WERI-Rb-1 (cell line): ENCODE measurements at regions not wholly inside any gene's neighbourhood (a gene's known extent, or its start where the extent isn't known, plus 50 kb on each side); places are given as distances from the start of the nearest gene placed in this dataset.
A peak's percentile ranks its signal among the peaks of the same experiment; 100 is the strongest.
"Not testable (repeated sequence)": the region's sequence is repeated elsewhere in the genome, so short reads cannot be mapped to it uniquely, and the experiment has no call there.

Experiments used
- DNase-seq: peaks from one replicate; pipeline ENCODE4 v3.0.0-alpha.2; 2020
- H3K27ac ChIP-seq: fragments of 250-450 bp; sonication (Bioruptor Pico); 2 replicates; pipeline ENCODE4 v1.5.1; 2020; ENCODE audit warnings: mild to moderate bottlenecking, moderate library complexity
- H3K27me3 ChIP-seq: fragments of 250-450 bp; sonication (Bioruptor Pico); 2 replicates; pipeline ENCODE4 v1.5.1; 2021; ENCODE audit warnings: mild to moderate bottlenecking, low read depth, moderate library complexity; ENCODE audit not compliant: insufficient read depth, severe bottlenecking
- H3K36me3 ChIP-seq: fragments of 250-450 bp; sonication (Bioruptor Pico); 2 replicates; pipeline ENCODE4 v1.5.1; 2020; ENCODE audit warnings: mild to moderate bottlenecking, moderate library complexity
- H3K4me3 ChIP-seq: 2 replicates; pipeline ENCODE4 v1.5.1; 2011; ENCODE audit warnings: low read depth, mild to moderate bottlenecking, control low read depth, low read length
- H3K9me3 ChIP-seq: fragments of 250-450 bp; sonication (Bioruptor Pico); 2 replicates; pipeline ENCODE4 v1.5.1; 2021; ENCODE audit warnings: mild to moderate bottlenecking, moderate library complexity; ENCODE audit not compliant: severe bottlenecking
- TF ChIP-seq, protein P1 (sequence below): IDR thresholded peaks from 2 replicates; pipeline ENCODE4 v1.5.1; 2011; ENCODE audit warnings: low read depth, mild to moderate bottlenecking, control low read depth, inconsistent platforms, low read length

DNA sequence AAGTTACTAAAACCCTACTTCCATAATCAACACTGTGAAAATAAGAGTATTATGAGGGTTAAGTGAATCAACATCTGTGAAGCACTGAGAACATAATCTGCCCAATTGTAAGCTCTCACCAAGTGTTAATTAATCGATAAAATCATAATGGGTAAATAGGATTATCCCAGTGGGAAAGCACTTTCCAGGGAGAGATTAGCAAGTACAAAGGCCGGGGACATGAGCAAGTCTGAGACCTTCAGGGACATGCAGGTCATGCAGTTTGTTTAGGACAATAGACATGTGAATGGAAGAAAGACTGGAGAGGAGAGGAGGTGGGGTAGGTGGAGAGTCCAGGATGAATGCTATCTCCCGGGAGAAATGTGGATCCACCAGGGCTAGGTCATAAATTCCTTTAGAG is 57.8 kb upstream of the FIBIN start:
- no peak overlapping the region for H3K27ac ChIP-seq
- DNase-seq: peak; percentile 42
- H3K9me3 ChIP-seq: no peaks in the 10 kb centered on the region
- peaks cover 61% of the 10 kb centered on the region for H3K27me3 ChIP-seq
- no peaks in the 10 kb centered on the region for H3K36me3 ChIP-seq
- TF ChIP-seq, protein P1, sequence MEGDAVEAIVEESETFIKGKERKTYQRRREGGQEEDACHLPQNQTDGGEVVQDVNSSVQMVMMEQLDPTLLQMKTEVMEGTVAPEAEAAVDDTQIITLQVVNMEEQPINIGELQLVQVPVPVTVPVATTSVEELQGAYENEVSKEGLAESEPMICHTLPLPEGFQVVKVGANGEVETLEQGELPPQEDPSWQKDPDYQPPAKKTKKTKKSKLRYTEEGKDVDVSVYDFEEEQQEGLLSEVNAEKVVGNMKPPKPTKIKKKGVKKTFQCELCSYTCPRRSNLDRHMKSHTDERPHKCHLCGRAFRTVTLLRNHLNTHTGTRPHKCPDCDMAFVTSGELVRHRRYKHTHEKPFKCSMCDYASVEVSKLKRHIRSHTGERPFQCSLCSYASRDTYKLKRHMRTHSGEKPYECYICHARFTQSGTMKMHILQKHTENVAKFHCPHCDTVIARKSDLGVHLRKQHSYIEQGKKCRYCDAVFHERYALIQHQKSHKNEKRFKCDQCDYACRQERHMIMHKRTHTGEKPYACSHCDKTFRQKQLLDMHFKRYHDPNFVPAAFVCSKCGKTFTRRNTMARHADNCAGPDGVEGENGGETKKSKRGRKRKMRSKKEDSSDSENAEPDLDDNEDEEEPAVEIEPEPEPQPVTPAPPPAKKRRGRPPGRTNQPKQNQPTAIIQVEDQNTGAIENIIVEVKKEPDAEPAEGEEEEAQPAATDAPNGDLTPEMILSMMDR: no peak
- no peak overlapping the region for H3K4me3 ChIP-seq

DNA sequence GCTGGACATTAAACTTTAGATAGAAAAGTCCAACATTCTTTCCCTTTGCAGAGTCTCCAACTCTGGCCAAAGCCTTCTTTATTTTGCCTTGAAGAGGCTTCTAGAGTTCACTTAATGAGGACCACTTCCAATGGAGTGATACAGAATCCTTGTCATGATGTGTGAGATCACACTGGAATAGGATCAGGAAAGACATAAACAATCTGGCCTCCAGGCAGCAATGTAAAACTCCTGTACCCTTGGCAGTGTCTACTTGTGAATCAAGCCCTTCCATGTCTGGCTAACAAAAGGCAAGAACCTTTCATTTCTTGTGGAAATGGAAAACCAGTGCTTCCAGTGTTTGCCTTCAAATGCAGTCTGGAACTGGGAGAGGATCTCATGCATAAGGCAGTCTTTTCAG is 56.5 kb upstream of the FIBIN start:
- H3K4me3 ChIP-seq: no peak overlapping the region
- H3K9me3 ChIP-seq: no peaks in the 10 kb centered on the region
- peaks cover 58% of the 10 kb centered on the region for H3K27me3 ChIP-seq
- TF ChIP-seq, protein P1: no peak
- DNase-seq: no peak
- H3K36me3 ChIP-seq: no peaks in the 10 kb centered on the region
- no peak overlapping the region for H3K27ac ChIP-seq

DNA sequence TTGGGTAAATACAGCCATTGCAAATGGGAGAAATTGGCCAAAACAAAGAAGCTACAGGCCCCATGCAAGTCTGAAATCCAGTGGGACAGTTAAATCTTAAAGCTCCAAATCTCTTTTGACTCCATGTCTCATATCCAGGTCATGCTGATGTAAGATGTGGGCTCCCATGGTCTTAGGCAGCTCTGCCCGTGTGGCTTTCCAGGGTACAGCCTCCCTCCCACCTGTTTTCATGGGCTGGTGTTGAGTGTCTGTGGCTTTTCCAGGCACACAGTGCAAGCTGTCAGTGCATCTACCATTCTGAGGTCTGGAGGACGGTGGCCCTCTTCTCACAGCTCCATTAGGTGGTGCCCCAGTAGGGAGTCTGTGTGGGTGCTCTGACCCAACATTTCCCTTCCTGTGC is 53.4 kb upstream of the FIBIN start:
- H3K4me3 ChIP-seq, H3K9me3 ChIP-seq, H3K27ac ChIP-seq, DNase-seq, H3K36me3 ChIP-seq: not testable (repeated sequence)
- H3K27me3 ChIP-seq: peaks cover 47% of the 10 kb centered on the region

DNA sequence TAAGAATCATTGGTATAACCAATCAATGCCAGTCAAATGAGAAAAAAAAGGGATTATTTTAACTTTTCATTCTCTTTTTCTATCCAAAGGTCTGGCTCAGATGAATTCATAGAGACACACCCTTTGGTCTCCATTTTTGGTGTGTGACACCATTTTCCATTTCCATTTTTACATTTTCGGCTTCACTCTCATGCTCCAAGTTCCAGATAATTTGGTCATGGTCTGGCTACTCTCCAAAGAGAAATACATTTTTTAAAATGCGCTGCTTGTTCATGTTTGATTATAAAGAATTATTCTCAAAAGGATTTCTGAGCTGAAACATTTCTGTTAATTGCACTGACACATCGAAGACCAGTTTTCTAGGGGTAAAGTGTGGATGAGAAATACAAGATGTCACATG is 51.6 kb upstream of the FIBIN start:
- H3K4me3 ChIP-seq: no peak overlapping the region
- TF ChIP-seq, protein P1: no peak
- no peak overlapping the region for H3K27ac ChIP-seq
- no peaks in the 10 kb centered on the region for H3K36me3 ChIP-seq
- no peak for DNase-seq
- peaks cover 38% of the 10 kb centered on the region for H3K27me3 ChIP-seq
- no peaks in the 10 kb centered on the region for H3K9me3 ChIP-seq

DNA sequence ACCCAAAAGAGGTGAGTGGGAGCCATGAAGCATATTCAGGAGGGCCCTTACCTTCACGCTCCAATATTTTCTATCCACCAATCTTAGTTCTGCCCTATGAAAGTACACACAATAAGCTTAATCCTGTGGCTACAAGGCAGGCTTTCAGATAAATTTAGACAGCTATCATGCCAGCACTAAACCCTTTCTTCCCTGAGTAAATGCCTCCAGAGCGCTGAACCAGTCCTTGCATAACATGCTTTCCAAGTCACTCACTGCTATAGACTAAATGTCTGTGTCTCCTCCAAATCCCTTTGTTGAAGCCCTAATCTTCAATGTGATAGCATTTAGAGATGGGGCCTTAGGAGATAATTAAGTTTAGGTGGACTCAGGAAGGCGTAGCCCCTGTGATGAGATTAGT is 50.3 kb upstream of the FIBIN start:
- no peak for DNase-seq
- Histone ChIP-seq H3K27ac (no peak overlapping the region), H3K4me3 (no peak overlapping the region), H3K9me3 (no peaks in the 10 kb centered on the region), H3K36me3 (no peaks in the 10 kb centered on the region), H3K27me3 (peaks cover 31% of the 10 kb centered on the region)
- TF ChIP-seq, protein P1: no peak
